Gastroesophageal sphincter (tissue), 3 donors: ENCODE measurements at regions not wholly inside any gene's neighbourhood (a gene's known extent, or its start where the extent isn't known, plus 50 kb on each side); places are given as distances from the start of the nearest gene placed in this dataset.

ENCODE experiments used
- CTCF ChIP-seq, 4 experiments: fragments of 200-600 bp in 2 of 4; fragments of 450-650 bp in 2 of 4; sonication (generic) in 1 of 4; IDR thresholded peaks; one replicate each; pipeline ENCODE4 v1.5.1; 2017 to 2019; ENCODE audit warnings: antibody characterized with exemption in 4 of 4, mild to moderate bottlenecking in 2 of 4, moderate library complexity in 2 of 4
- EP300 ChIP-seq: sonication (generic); formaldehyde crosslinking; IDR thresholded peaks from one replicate; pipeline ENCODE4 v1.6.1; 2017; ENCODE audit warnings: antibody characterized with exemption, mild to moderate bottlenecking
- POLR2A ChIP-seq, 2 donors: fragments of 450-650 bp; IDR thresholded peaks; one replicate each; pipeline ENCODE4 v1.6.1; 2017; ENCODE audit warnings: antibody characterized with exemption in 2 of 2, mild to moderate bottlenecking in 2 of 2, moderate library complexity in 1 of 2
- POLR2AphosphoS5 ChIP-seq: sonication (generic); formaldehyde crosslinking; IDR thresholded peaks from one replicate; pipeline ENCODE4 v1.6.1; 2017; ENCODE audit warnings: antibody characterized with exemption

- TF ChIP-seq POLR2A (IDR thresholded peaks at IDR 0.05) (no peak), CTCF (IDR thresholded peaks at IDR 0.05) (no peak), EP300 (no peak), POLR2AphosphoS5 (no peak)
These were observed 739.7 kb upstream of the ANKRD30A start for GRCh38 chr10:36385693-36386092.
